NCI-H460 (cell line): ENCODE measurements at regions not wholly inside any gene's neighbourhood (a gene's known extent, or its start where the extent isn't known, plus 50 kb on each side); places are given as distances from the start of the nearest gene placed in this dataset.

Experiments used
- DNase-seq: peaks from one replicate; pipeline ENCODE4 v3.0.0-alpha.2; 2016; ENCODE audit warnings: low read depth; ENCODE audit errors: extremely low read depth

- no peak for DNase-seq
Observed at GRCh38 chr7:9945131-9945530, 1028.5 kb upstream of the PHF14 start.

- DNase-seq: no peak
Observed at GRCh38 chr7:9945857-9946256, 1027.8 kb upstream of the PHF14 start.

- DNase-seq: no peak
Observed at GRCh38 chr7:9955138-9955537, 1018.5 kb upstream of the PHF14 start.

GRCh38 chr7:9958486-9958885, 1015.2 kb upstream of the PHF14 start:
- DNase-seq: no peak

DNA sequence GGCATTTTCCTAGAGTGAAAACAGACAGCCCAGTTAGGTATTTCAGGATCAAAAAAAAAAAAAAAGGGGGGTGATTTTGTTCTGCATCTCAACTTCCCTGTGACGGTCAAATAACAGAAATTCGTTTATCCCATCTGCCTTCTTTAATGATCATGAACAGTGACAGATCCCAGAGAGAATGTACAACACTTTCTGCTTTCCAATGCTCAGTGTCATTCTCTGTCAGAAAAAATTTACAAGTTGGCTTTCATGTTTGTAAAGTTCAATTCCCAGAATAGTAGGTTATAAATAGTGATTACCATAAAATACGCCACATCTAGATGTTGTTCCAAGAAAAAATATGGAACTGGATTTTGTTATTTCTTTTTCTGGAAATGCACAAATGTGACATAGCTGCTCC, 1013.2 kb upstream of the PHF14 start:
- DNase-seq: no peak

DNA sequence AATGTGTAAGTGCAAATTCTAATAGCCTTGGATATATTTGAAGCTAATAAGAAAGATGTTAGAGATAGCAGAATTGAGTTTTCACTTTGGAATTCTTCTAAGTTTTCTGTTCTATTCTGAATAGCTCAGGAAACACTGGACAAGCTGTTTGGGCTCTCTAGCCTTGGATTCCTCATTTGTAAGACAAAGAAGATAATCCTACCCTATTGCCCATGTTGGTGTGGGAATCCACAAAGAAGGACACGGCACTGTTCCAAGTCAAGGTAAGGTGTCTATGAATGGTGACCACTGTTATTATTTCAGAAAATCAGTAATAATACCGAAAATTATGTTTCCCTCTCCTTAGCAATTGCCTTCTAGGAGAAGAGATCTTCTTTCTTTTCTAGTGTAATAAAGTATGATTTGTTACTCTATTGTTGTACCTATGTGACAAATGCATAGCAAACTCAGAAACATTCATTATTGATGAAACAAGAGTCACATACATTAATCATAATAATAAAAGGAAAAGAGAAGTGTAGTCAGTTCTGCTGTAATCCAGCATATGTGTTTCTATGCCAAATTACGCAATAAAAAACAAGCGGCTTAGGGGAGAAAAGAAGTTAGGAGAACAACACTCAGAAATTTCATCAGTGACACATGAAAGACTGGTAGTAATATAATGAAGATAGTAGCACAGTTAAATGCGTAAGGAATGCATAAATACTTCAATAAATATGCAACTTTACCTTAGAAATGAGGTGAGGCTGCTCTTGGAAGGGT, 1012.3 kb upstream of the PHF14 start:
- no peak for DNase-seq

DNA sequence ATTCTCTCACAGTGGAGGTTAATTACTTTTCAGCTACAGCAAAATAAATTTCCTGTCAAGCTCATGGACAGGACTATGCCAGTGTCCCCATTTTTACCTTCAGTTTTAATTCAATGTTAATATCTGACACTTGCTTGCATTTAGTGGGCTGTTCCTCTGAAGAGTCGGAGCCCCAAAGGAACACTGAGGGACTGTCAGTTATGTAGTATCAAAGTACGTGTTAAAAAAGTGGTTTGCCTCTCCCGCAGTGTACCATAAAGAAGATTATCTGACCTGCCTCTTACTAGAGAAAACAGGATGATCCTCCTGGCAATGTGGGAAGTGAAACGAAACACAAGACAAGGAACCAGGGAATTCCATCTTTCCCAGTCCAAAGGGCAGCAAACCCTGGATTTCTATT, 1010.9 kb upstream of the PHF14 start:
- no peak for DNase-seq

DNA sequence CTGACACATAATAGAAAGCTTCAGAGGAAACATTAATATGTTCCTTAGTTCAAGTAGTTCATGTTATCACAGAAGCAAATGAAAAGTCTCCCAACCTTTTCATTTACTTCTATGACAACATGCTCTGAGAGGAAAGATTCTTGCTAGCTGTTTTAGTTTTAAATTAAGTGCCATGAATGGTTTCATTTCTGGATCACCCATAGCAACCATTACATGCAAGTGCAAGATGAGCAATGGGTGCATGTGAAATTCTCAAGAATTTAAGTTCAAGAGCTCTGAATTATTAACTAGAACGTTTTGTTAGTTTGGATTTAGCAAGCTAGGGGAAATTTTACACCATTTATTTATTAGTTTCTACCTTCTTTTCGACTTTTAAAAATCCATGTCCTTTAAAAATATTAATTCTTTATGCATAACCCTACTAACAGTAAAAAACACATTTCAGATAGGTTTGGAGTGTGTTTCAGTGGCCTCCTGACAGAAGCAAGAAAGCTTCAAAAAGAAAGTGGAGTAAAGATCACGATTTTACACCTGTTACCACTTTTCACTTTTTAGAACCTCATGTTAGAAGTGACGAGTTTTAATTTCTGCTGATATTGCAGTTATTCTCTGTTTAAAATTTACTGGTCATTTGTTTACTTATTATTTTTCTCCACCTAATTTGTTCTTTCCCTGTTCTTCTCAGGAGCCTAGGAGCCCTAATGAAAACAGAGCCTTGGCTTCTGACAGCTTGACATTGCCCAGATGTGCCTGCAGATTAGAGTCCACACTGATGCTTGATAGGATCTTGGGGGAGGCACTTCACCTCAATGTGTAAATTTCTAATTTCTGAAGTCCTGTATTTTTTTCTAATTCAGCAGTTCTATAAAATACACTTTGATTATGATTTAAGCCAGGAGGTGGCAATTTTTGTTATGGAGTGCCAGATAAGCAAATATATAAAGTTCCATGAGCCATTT, 995.3 kb upstream of the PHF14 start:
- DNase-seq: no peak

DNA sequence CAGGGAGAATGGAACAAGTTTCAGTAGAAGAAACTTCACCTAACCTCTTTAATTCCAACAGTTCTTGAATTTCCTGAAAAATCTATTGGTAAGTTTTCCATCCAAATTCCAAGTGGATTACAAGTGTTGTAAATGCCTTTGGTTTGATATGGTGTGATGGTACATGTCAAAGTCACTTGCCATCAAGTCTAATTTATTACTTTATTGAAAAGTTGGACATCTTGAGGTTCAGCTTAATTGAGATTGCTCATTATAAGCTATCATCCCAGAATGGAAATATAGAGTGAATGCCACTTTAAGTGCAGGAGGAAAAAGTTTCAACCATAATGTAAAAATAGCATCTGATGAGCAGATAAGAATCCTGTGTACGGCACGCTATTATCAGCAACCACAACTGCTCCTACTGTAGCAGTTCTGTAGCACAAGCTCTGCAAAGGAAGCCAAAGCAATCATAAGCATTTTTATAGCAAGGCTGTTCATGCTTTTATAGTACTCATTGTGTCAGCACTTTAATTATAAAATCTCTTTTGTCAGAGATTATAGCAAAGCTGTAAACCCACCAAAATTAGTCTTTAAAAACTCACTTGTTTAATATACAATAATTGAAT, 991.8 kb upstream of the PHF14 start:
- DNase-seq: no peak

- no peak for DNase-seq
Observed at GRCh38 chr7:9983048-9983447, 990.6 kb upstream of the PHF14 start.

DNA sequence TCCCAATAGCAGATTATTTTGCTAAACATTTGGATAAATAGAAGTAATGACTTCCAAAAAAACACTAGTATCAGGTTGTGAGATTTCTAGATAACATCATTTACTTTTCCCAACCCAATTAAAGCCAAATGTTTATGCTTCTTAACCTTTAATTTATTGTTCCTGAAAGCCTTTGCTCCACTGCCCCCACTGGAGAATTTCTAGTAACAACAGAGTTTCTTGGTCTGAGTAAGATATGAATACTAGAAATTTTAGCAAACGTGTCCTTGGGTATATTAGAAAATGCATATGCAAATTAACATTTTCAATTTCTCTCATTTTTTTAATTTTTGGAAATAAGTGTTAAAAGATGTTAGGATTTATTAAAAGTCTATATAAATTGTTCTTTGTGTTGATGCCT, 958.0 kb upstream of the PHF14 start:
- DNase-seq: no peak

GRCh38 chr7:10022480-10022879, 951.2 kb upstream of the PHF14 start:
- DNase-seq: no peak

GRCh38 chr7:10022957-10023356, 950.7 kb upstream of the PHF14 start:
- peak; percentile 13 for DNase-seq

- no peak for DNase-seq
Observed at GRCh38 chr7:10034843-10035556, 938.7 kb upstream of the PHF14 start.

DNA sequence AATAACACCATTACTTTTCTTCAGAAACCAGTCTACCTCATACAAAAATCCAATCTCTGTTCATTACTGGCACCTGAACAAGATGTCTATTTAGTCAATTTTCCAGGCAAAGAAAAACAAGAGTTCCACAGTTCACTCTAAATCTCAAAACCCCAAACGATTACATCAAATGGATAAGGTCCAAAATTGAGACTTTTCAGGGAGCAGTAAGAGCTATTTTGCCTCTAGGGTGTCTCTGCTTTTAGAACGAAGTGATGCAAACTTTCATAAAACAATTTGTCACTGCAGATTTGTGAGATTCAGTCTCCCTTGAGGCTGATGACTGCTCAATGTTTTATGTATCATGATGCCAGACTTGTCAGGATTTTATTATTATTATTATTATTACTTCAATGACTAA, 937.0 kb upstream of the PHF14 start:
- DNase-seq: no peak

DNA sequence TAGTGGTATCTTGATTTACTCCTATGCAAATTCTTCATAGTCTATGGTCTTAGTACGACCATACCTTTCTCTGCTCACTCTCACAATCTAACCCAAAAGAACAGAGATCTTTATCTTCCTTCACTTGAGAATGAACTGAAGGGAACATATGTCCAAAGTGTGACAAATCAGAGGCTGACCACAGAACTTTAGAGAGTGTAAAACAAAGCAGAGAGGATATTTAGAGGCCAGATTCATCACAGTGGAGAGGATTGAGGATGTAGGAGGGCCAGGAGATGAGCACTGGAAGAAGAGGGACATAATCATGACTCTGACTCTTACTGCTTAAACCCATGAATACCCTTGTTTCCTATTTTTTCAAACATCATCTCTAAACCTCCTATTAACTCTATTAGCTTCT, 935.3 kb upstream of the PHF14 start:
- no peak for DNase-seq

- no peak for DNase-seq
Observed at GRCh38 chr7:10040674-10041073, 933.0 kb upstream of the PHF14 start.

GRCh38 chr7:10070899-10071298, 902.8 kb upstream of the PHF14 start:
- DNase-seq: no peak

GRCh38 chr7:10075866-10076265, 897.8 kb upstream of the PHF14 start:
- no peak for DNase-seq

DNA sequence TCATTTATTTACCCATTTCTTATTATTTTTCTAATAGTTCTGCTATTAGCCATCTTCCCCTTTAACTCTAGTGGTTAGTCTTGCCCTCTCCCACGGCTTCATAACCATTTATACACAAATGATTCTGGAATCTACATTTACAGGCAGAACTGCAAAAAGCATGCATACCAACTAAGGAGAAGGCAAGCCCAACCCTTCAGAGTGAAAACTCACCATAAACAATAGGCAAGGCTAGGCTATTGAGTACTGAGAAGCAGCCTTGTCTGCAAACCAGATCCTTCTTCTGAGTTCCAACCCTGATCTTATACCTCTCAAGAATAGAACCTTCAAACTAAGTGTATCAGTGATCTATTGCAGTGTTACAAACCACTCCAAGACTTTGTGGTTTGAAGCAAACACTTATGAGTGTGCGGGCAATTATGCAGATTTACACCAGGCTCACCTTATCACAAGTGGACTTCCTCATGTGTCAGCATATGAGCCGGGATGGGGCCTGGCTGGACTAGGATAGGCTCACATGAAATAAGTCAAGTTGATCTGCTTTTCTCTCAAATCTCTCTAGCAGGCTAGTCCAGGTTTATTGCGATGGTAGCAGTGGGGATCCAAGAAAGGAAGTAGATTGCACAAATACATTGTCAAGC, 896.9 kb upstream of the PHF14 start:
- DNase-seq: no peak
